NCI-H226 (cell line): ENCODE measurements at regions not wholly inside any gene's neighbourhood (a gene's known extent, or its start where the extent isn't known, plus 50 kb on each side); places are given as distances from the start of the nearest gene placed in this dataset.

Experiments used
- DNase-seq: peaks from one replicate; pipeline ENCODE4 v3.0.0-alpha.2; 2015

- DNase-seq = no peak
Measured at GRCh38 chr17:73938706-73939105, 264.8 kb upstream of the RPL38 start.

GRCh38 chr17:73939806-73940205 lies 263.7 kb upstream of the RPL38 start:
- DNase-seq = no peak

GRCh38 chr17:73940511-73940910 lies 263.0 kb upstream of the RPL38 start:
- no peak for DNase-seq

- DNase-seq = no peak
Measured at GRCh38 chr17:73941919-73942530, 261.5 kb upstream of the RPL38 start.

GRCh38 chr17:73942703-73943415 lies 260.6 kb upstream of the RPL38 start:
- DNase-seq = no peak

- DNase-seq = no peak
Measured at GRCh38 chr17:73943416-73944110, 259.9 kb upstream of the RPL38 start.

- DNase-seq = no peak
Measured at GRCh38 chr17:73944366-73944765, 259.1 kb upstream of the RPL38 start.

- no peak for DNase-seq
Measured at GRCh38 chr17:73947281-73947965, 256.1 kb upstream of the RPL38 start.

GRCh38 chr17:73947966-73948355 lies 255.5 kb upstream of the RPL38 start:
- no peak for DNase-seq

GRCh38 chr17:73949903-73950592 lies 253.4 kb upstream of the RPL38 start:
- no peak for DNase-seq

- DNase-seq = no peak
Measured at GRCh38 chr17:73950593-73950914, 252.9 kb upstream of the RPL38 start.

- no peak for DNase-seq
Measured at GRCh38 chr17:73952082-73952479, 251.4 kb upstream of the RPL38 start.

- DNase-seq = no peak
Measured at GRCh38 chr17:73952480-73953205, 250.8 kb upstream of the RPL38 start.

- DNase-seq = no peak
Measured at GRCh38 chr17:73953206-73954033, 250.1 kb upstream of the RPL38 start.

GRCh38 chr17:73954951-73955350 lies 248.5 kb upstream of the RPL38 start:
- DNase-seq = no peak

- no peak for DNase-seq
Measured at GRCh38 chr17:73955616-73956015, 247.9 kb upstream of the RPL38 start.

GRCh38 chr17:73956169-73956568 lies 247.3 kb upstream of the RPL38 start:
- DNase-seq = no peak

- no peak for DNase-seq
Measured at GRCh38 chr17:73956595-73957465, 246.6 kb upstream of the RPL38 start.

- DNase-seq = no peak
Measured at GRCh38 chr17:73957564-73957963, 245.9 kb upstream of the RPL38 start.

- no peak for DNase-seq
Measured at GRCh38 chr17:73958453-73958852, 245.0 kb upstream of the RPL38 start.

- DNase-seq = no peak
Measured at GRCh38 chr17:73960469-73960868, 243.0 kb upstream of the RPL38 start.
